SK-N-SH (cell line): ENCODE measurements at regions not wholly inside any gene's neighbourhood (a gene's known extent, or its start where the extent isn't known, plus 50 kb on each side); places are given as distances from the start of the nearest gene placed in this dataset.

Source experiments
- GABPA ChIP-seq: IDR thresholded peaks from 2 replicates; pipeline ENCODE4 v1.4.0; 2012; ENCODE audit warnings: low read depth, mild to moderate bottlenecking
- MXI1 ChIP-seq: IDR thresholded peaks from 2 replicates; pipeline ENCODE4 v1.6.1; 2012; ENCODE audit warnings: mild to moderate bottlenecking, low read depth, low read length, improper control_type of control experiment
- PBX3 ChIP-seq: IDR thresholded peaks from 2 replicates; pipeline ENCODE4; 2012
- USF1 ChIP-seq: IDR thresholded peaks from 2 replicates; pipeline ENCODE4 v1.4.0; 2012; ENCODE audit warnings: low read depth, borderline replicate concordance
- YY1 ChIP-seq: IDR thresholded peaks from 2 replicates; pipeline ENCODE4 v1.4.0; 2012; ENCODE audit warnings: low read depth, mild to moderate bottlenecking

- TF ChIP-seq MXI1, result no peak
- no peak for TF ChIP-seq PBX3
- TF ChIP-seq YY1, result no peak
- TF ChIP-seq GABPA, result no peak
- no peak for TF ChIP-seq USF1
Measured at GRCh38 chrX:81412428-81412827, 210.5 kb downstream of the SH3BGRL start.
